PC-9 (cell line): ENCODE measurements at regions not wholly inside any gene's neighbourhood (a gene's known extent, or its start where the extent isn't known, plus 50 kb on each side); places are given as distances from the start of the nearest gene placed in this dataset.
"Not testable (repeated sequence)": the region's sequence is repeated elsewhere in the genome, so short reads cannot be mapped to it uniquely, and the experiment has no call there.

Experiments used
- EZH2 ChIP-seq: fragments of 200-600 bp; sonication (generic); IDR thresholded peaks from 2 replicates; pipeline ENCODE4 v1.8.0; 2017; ENCODE audit warnings: antibody characterized with exemption, low read depth
- TF ChIP-seq, protein P1 (sequence below): fragments of 200-600 bp; sonication (generic); conservative IDR thresholded peaks from 2 replicates; pipeline ENCODE4 v1.6.1; 2017; ENCODE audit warnings: mixed run types, antibody characterized with exemption, mild to moderate bottlenecking, moderate library complexity

DNA sequence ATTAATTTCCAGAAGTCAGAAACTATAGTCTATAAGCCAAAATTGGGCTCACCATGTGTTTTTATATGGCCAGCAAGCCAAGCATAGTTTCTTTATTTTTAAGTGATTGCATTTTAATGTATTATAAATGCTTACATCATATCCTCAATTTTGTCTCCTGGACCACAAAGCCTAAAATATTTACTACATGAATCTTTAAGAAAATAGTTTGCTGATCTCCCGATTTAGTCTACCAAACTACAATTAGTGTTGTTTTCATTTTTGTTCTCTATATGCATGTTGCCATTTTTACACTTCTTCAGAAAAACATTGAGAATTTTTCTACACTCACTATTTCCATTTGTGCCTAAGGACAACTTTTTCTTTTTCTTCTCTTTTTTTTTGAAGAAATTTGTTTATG is 954.5 kb upstream of the ADAMTS5 start:
- TF ChIP-seq, protein P1, sequence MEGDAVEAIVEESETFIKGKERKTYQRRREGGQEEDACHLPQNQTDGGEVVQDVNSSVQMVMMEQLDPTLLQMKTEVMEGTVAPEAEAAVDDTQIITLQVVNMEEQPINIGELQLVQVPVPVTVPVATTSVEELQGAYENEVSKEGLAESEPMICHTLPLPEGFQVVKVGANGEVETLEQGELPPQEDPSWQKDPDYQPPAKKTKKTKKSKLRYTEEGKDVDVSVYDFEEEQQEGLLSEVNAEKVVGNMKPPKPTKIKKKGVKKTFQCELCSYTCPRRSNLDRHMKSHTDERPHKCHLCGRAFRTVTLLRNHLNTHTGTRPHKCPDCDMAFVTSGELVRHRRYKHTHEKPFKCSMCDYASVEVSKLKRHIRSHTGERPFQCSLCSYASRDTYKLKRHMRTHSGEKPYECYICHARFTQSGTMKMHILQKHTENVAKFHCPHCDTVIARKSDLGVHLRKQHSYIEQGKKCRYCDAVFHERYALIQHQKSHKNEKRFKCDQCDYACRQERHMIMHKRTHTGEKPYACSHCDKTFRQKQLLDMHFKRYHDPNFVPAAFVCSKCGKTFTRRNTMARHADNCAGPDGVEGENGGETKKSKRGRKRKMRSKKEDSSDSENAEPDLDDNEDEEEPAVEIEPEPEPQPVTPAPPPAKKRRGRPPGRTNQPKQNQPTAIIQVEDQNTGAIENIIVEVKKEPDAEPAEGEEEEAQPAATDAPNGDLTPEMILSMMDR = not testable (repeated sequence)
- TF ChIP-seq EZH2 = not testable (repeated sequence)
